BJ (cell line): ENCODE measurements at regions not wholly inside any gene's neighbourhood (a gene's known extent, or its start where the extent isn't known, plus 50 kb on each side); places are given as distances from the start of the nearest gene placed in this dataset.

Experiments
- CTCF ChIA-PET: fragments of 350-600 bp; formaldehyde crosslinking; extraction: SDS; loops from one replicate; lab custom pipeline; 2021; ENCODE audit warnings: antibody characterized with exemption, inconsistent platforms; lab: Yijun Ruan, JAX
- POLR2A ChIA-PET: fragments of 300-600 bp; sonication (Branson Sonifier 250); formaldehyde crosslinking; extraction: SDS; loops from one replicate; lab custom pipeline; 2021; ENCODE audit warnings: antibody characterized with exemption; lab: Charles Lee
- DNase-seq: peaks from one replicate; pipeline ENCODE4 v3.0.0-alpha.2; 2011; ENCODE audit warnings: low read depth
- H3K27me3 ChIP-seq: 2 replicates; pipeline ENCODE4 v1.6.0; 2011; ENCODE audit warnings: low read length; ENCODE audit not compliant: control insufficient read depth, insufficient read depth
- H3K36me3 ChIP-seq: 2 replicates; pipeline ENCODE4 v1.5.1; 2011; ENCODE audit warnings: low read length; ENCODE audit not compliant: control insufficient read depth, insufficient read depth
- H3K4me3 ChIP-seq: 2 replicates; pipeline ENCODE4 v1.5.1; 2011; ENCODE audit warnings: low read depth, mild to moderate bottlenecking, control low read depth, low read length
- TF ChIP-seq, protein P1 (sequence below): IDR thresholded peaks from 2 replicates; pipeline ENCODE4 v1.5.1; 2011; ENCODE audit warnings: low read depth, mild to moderate bottlenecking, control low read depth, inconsistent platforms, low read length, moderate library complexity; ENCODE audit not compliant: insufficient read depth

DNA sequence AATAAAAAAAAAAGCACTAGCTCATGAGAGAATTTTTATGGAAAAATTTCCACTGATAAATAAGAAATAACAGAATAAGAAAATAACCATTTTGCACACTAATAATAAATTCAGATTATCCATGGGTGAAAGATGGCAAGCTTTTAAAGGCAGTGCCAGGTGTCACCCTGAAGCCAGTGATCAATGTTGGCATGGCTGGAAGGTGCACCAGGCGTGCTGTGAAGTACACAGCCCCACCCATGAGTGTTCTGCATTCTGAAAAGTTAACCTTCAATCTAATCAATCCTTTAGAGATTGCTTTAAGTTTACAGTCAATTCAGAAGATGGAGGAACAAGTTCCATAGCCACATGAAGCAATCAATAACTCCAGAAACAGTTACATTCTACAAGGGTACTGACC is 284.4 kb downstream of the C6orf118 start:
- Histone ChIP-seq H3K36me3 (no peaks in the 10 kb centered on the region), H3K27me3 (no peaks in the 10 kb centered on the region), H3K4me3 (no peak overlapping the region)
- TF ChIP-seq, protein P1, sequence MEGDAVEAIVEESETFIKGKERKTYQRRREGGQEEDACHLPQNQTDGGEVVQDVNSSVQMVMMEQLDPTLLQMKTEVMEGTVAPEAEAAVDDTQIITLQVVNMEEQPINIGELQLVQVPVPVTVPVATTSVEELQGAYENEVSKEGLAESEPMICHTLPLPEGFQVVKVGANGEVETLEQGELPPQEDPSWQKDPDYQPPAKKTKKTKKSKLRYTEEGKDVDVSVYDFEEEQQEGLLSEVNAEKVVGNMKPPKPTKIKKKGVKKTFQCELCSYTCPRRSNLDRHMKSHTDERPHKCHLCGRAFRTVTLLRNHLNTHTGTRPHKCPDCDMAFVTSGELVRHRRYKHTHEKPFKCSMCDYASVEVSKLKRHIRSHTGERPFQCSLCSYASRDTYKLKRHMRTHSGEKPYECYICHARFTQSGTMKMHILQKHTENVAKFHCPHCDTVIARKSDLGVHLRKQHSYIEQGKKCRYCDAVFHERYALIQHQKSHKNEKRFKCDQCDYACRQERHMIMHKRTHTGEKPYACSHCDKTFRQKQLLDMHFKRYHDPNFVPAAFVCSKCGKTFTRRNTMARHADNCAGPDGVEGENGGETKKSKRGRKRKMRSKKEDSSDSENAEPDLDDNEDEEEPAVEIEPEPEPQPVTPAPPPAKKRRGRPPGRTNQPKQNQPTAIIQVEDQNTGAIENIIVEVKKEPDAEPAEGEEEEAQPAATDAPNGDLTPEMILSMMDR: no peak
- POLR2A ChIA-PET: no interaction called here
- no peak for DNase-seq
- CTCF ChIA-PET: interaction anchor here (1.2 kb wide), 1 partner anchor 97 kb away, joined by 4 read pairs; no protein-coding TSS in a partner anchor

DNA sequence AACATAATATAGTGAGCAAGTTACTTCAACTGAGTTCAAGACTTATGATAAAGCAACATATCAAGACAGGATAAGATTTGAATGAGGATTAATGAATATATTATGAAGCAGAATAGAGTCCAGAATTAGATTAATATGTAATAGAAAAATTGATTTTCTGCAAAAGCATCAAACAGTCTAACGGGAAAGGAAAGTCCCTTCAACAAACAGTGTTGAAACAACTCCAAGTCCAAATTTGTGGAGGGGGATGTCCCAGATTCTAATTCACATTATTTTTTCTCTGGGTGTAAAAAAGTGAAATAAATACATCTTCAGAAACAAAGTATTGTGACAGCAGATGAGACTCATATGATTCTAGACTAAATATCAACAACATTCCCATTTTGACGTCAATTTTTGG is 289.7 kb downstream of the C6orf118 start:
- Histone ChIP-seq H3K36me3 (no peaks in the 10 kb centered on the region), H3K27me3 (no peaks in the 10 kb centered on the region), H3K4me3 (no peak overlapping the region)
- CTCF ChIA-PET: no interaction called here
- no peak for DNase-seq
- TF ChIP-seq, protein P1: no peak
- POLR2A ChIA-PET: no interaction called here

DNA sequence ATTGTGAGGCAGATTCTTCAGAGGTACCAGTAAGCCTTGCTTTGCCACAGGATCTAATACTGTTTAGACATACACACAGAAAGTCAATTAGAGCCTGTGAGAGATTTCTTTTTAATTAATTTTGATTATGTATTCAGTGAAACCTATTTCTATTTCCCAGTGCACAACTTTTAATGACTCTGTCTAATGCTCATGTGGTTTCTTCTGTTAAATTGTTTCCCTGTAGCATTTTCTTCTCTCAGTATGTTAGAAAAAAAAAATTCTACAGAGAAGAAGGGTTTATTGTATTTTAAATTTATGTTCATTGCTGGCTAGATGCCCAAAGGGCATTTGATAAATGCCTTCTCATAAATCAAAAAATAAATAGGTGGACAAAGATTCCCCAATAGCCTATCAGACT is 293.7 kb downstream of the C6orf118 start:
- no peaks in the 10 kb centered on the region for H3K27me3 ChIP-seq
- CTCF ChIA-PET: no interaction called here
- POLR2A ChIA-PET: no interaction called here
- DNase-seq: no peak
- no peak overlapping the region for H3K4me3 ChIP-seq
- TF ChIP-seq, protein P1: no peak
- no peaks in the 10 kb centered on the region for H3K36me3 ChIP-seq

DNA sequence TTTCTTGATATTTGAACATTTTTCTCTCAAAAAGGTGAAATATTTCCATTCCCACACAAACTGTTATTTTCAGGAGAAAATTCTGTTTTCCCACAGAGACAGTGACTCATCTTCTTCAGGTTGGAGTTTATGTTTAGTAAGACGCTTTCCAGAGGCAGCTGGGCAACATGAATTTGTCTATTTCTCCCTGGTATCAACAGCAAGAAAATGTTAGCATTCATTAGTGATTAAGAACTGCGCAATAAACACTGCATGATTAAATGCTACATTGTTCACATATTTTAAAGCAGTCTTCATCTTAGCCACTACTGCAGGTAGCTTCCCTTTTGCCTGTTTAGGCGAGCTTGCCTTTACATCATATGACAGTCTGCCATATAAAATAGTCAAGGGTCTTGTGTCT is 295.7 kb downstream of the C6orf118 start:
- ChIA-PET POLR2A (no interaction called here), CTCF (no interaction called here)
- Histone ChIP-seq H3K4me3 (no peak overlapping the region), H3K36me3 (no peaks in the 10 kb centered on the region), H3K27me3 (no peaks in the 10 kb centered on the region)
- no peak for DNase-seq
- TF ChIP-seq, protein P1: no peak

DNA sequence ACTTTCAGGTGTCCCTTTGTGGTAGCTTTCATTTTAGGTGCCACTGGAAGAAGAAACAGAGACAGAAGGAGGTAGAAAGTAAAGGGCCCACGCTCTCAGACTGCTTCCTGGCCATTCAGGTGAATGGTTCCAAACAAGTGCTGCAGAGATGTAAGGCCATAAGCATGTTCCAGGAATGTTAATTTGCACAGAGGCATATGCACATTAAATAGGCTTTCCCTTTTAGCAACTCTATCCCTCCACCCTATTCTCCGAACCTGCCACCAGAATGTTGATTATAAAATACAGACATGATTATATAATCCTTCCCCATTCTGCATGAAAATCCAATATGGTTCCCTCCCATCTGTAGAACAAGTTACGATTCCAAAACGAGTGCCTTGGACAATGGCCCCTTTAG is 297.2 kb downstream of the C6orf118 start:
- H3K36me3 ChIP-seq: no peaks in the 10 kb centered on the region
- TF ChIP-seq, protein P1: no peak
- no peaks in the 10 kb centered on the region for H3K27me3 ChIP-seq
- POLR2A ChIA-PET: no interaction called here
- no peak for DNase-seq
- H3K4me3 ChIP-seq: no peak overlapping the region
- CTCF ChIA-PET: no interaction called here
